ENCODE measurements at regions not wholly inside any gene's neighbourhood (a gene's known extent, or its start where the extent isn't known, plus 50 kb on each side); places are given as distances from the start of the nearest gene placed in this dataset.
"Not testable (repeated sequence)": the region's sequence is repeated elsewhere in the genome, so short reads cannot be mapped to it uniquely, and the experiment has no call there.

DNA sequence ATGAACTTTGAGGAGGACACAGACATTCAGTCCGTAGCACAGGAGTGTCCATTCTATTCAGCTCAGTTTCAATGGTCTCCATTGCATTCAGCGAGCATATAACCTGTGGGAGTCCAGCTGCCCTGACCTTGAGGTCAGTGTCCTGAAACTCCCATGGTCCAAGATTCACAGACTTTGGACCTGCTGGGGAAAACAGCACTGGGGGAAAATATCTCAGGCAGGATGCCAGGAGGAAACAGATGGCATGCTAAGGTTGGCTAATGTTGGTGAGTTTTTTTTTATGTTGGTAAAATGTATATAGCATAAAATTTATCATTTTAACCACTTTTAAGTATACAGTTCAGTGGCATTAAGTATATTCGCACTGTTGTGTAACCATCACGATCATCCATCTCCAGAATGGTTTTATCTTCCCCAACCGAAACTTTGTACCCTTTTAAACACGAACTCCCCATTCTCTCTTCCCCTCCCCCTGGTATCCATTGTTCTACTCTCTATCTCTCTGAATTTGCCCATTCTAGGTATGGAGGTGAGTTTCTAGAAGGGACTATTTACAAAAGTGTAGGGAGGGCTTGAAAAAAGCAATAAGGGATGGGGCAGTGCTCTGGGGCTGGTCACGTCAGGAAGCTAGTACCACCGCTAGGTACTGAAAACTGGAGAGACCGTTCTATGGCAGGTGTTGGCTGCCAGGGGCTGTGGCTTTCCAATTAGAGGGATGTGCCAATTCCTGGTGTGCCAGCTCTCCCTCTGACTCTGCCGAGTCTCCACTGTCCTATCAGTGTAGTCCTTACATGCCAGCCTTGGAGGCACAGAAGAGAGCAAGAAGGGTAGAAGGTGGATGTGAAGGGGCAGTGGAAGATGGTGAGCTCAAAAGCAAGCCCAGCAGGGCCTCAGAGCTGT, 85.3 kb downstream of the FOXD2 start:
- DNase-seq (ENCODE audit: low spot score), result no peak

DNA sequence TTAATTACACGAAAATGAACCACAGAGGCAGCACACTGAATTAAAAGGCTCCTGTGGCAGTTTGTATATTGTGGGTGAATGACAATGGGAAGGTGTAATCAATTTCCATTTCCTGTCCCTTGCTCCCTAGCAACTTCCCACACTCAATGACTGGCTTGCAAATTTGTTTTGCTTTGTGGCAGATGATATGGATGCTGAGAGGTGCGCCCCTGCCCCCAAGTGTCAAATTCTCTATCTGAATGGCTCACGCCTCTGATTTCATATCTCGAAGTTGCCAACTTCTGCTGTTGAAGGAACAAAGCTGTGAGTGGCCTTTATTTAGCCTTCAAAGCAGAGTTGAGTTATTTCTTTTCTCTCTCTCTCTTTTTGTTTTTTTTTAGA, 86.0 kb downstream of the FOXD2 start:
- DNase-seq (ENCODE audit: low spot score), result no peak

- no peak for DNase-seq (ENCODE audit: low spot score)
These were observed 86.4 kb downstream of the FOXD2 start for GRCh38 chr1:47524272-47524671.

- no peak for DNase-seq (ENCODE audit: low spot score)
These were observed 89.9 kb downstream of the FOXD2 start for GRCh38 chr1:47527653-47528272.

DNA sequence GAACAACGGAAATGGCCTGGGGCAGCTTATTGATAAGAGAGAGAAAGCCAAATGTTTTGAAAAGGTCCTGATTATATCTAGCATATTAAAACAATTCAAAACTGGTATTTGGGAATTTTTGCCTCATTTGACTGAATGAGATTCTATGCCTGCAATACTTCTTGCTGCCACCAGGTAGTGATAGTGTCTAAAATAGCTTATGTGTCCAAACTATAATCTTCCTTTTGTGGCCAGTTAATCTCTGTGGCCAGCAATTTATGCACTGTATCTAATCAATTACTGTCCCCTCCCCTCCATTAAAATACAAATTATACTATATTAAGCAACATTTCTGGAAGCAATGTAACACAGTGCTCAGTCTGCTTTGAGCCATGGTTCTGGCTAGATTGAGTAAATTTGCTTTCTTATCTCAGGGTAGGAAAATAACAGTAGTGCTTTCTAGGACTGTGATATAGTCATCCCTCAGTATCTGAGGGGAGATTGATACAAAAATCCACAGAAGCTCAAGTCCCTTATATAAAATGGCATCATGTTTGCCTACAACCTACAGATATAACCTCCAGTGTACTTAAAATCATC, 91.8 kb downstream of the FOXD2 start:
- no peak for DNase-seq (ENCODE audit: low spot score)

- DNase-seq (ENCODE audit: low spot score), result no peak
These were observed 95.3 kb downstream of the FOXD2 start for GRCh38 chr1:47532921-47533792.

- DNase-seq (ENCODE audit: low spot score), result no peak
These were observed 96.0 kb downstream of the FOXD2 start for GRCh38 chr1:47533793-47534328.

DNA sequence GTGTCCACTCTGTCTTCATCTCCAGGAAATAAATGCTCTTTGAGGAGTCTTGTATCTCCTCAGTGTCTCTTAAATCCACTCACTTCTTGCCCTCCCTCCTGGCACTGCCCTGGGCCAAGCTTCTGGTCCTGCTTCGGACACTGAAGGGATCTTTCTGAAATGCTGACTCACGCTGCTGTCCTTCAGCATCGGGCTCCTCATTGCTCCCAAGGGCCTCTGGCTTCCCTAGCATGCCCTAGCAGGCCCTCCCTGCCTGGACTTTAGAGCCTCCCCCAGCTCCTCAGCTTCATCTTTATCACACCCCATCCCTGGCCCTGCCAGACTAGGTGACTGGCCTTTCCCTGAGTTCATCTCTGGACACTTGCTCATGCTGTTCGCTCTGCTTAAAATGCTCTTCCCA, 96.6 kb downstream of the FOXD2 start:
- no peak for DNase-seq (ENCODE audit: low spot score)

DNA sequence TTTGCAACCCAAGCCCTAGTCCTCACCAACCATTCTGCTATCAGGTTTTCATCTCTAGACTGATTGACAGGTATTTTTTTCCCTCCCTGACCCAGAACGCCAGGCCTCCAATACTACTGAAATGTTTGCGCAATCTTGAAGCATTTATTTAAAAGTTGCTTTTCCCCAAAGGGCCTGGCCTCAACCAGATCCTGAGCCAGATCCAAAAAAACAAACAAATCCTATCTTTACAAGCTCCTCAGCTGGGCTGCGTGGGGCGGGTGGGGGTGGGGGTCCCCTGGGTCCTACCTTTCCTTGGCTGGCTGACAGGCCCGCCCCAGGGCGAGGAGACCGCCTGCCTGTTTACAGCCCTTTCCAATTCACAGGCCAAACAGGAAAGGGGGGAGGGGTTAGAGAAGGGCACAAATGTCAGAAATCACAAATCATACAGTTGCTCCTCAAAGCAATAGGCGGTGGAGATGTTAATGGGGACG, 98.8 kb downstream of the FOXD2 start:
- no peak for DNase-seq (ENCODE audit: low spot score)

- no peak for DNase-seq (ENCODE audit: low spot score)
These were observed 99.4 kb downstream of the FOXD2 start for GRCh38 chr1:47537268-47537667.

GRCh38 chr1:47537966-47538365, 100.1 kb downstream of the FOXD2 start:
- no peak for DNase-seq (ENCODE audit: low spot score)

- not testable (repeated sequence) for DNase-seq (ENCODE audit: low spot score)
These were observed 100.7 kb downstream of the FOXD2 start for GRCh38 chr1:47538530-47538929.

DNA sequence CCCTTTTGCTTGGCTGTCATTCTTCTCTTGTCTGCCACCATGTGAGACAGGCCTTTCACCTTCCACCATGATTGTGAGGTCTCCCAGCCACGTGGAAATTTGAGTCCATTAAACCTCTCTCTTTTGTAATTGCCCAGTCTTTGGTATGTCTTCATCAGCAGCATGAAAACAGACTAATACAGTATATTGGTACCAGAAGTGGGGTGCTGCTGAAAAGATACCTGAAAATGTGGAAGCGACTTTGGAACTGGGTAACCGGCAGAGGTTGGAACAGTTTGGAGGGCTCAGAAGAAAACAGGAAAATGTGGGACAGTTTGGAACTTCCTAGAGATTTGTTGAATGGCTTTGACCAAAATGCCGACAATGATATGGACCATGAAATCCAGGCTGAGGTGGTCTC, 103.9 kb downstream of the FOXD2 start:
- not testable (repeated sequence) for DNase-seq (ENCODE audit: low spot score)

GRCh38 chr1:47543089-47543488, 105.2 kb downstream of the FOXD2 start:
- DNase-seq (ENCODE audit: low spot score), result not testable (repeated sequence)

- no peak for DNase-seq (ENCODE audit: low spot score)
These were observed 108.2 kb downstream of the FOXD2 start for GRCh38 chr1:47545912-47546483.

GRCh38 chr1:47547753-47548573, 110.1 kb downstream of the FOXD2 start:
- DNase-seq (ENCODE audit: low spot score), result no peak

DNA sequence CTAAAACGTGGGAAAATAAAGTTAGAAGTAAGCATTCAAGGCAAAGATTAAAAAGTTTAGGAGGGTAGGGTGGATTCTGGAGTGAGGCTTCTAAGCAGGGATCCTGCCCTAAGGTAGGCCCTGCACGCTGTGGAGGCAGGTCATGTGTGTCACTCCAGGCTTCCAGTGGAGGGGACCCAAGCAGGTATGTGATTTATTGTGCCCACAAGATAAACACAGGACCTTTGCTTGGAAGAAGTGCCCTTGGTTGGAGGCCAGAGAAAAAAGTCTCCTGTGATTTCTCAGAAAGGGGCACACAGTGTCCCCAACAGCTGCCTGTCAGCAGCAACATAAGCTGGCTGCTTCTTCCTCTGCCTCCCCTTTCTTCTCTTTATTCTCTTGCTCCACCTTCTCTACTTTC, 110.8 kb downstream of the FOXD2 start:
- DNase-seq (ENCODE audit: low spot score), result no peak

DNA sequence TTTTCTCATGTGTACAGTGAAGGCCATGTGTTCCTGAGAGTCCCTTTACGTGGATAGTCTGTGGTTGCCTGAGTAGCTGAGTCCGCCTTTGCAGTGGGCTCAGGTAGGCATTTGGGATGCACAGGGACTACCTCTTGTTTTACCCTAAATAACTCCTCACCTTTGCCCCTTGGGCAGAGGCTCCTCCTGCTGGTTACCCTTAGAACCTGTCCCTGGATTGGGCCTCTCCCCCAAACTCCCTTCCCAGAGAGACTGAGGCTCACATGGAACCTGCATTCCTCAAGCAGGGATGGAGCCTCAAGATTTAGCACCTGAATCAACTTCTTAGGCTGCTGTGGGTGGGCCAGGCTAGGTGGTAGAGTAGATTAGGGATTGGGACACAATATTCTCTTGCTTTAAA, 111.7 kb downstream of the FOXD2 start:
- no peak for DNase-seq (ENCODE audit: low spot score)

GRCh38 chr1:47550929-47551328, 113.1 kb downstream of the FOXD2 start:
- DNase-seq (ENCODE audit: low spot score), result no peak

DNA sequence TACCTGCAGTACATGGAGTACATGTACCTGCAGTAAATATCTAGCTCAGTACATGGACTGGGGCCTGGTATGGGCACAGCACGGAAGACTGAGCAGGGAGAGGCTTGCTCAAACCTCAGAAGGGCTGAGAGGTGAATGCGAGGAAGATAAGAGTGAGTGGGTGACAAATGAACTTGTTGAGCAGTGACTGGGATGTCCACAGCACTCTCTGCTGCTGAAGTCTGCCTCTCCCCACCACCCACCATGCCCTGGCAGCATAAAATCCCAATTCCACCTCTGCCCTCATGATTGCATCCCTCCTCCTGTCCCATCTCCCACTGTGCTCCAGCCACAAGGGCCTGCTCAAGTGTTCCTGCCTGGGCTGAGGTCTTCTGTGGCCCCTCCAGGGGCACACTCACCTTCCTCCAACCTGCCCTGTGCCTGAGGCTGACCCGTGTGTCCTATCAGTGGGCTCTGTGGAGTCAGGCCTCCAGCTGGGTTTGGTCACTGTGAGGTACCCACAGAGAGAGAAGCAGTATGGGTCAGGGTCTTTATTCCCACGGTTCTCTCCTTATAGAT, 114.2 kb downstream of the FOXD2 start:
- DNase-seq (ENCODE audit: low spot score), result no peak

All from CD4-positive, alpha-beta T cell treated with Interleukin-15 for 4 hours (primary cell).